Peyer's patch (tissue), 4 donors: ENCODE measurements at regions not wholly inside any gene's neighbourhood (a gene's known extent, or its start where the extent isn't known, plus 50 kb on each side); places are given as distances from the start of the nearest gene placed in this dataset.

Experiments used
- POLR2A ChIP-seq, 2 donors: fragments of 450-650 bp; IDR thresholded peaks; one replicate each; pipeline ENCODE4 v1.5.1; 2017; ENCODE audit warnings: antibody characterized with exemption in 2 of 2, mild to moderate bottlenecking in 2 of 2, moderate library complexity in 2 of 2
- TF ChIP-seq, protein P1 (sequence below), 6 experiments: fragments of 450-650 bp in 4 of 6; fragments of 200-600 bp in 2 of 6; sonication (generic) in 1 of 6; IDR thresholded peaks; one replicate each; pipeline ENCODE4 v1.5.1; 2017 to 2019; ENCODE audit warnings: antibody characterized with exemption in 6 of 6, mild to moderate bottlenecking in 3 of 6, moderate library complexity in 1 of 6

DNA sequence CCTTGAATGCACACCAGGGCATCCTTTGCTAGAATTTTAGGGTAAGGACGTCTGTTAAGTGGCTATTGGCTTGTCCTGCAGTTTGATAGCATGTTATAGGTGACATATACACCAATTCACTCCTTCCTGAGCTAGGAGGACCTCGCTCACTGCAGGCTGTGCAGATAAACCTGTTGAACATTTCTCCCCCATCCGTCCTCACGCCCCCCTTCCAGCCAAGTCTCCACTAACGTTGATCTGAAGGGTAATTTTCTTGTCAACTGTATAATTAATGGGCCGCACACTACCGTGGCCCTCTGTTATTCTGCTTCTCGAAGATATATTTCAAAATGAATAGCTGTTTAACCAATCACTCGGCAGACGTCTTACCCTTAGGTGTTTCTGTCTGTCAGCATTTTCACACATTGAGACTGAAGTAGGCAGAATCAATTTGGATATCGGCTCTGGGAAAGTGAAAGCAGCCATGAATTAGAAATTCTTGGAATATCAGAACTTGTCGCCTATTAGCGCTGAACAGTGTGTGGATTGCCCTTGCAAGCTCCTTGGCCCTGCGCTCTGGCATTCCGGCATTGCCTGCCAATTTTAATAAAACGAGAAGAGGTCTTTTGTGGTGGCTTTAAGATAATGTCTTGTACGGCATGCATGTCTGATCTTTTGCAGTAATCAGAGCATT is 905.3 kb downstream of the TYW1 start:
- TF ChIP-seq, protein P1, sequence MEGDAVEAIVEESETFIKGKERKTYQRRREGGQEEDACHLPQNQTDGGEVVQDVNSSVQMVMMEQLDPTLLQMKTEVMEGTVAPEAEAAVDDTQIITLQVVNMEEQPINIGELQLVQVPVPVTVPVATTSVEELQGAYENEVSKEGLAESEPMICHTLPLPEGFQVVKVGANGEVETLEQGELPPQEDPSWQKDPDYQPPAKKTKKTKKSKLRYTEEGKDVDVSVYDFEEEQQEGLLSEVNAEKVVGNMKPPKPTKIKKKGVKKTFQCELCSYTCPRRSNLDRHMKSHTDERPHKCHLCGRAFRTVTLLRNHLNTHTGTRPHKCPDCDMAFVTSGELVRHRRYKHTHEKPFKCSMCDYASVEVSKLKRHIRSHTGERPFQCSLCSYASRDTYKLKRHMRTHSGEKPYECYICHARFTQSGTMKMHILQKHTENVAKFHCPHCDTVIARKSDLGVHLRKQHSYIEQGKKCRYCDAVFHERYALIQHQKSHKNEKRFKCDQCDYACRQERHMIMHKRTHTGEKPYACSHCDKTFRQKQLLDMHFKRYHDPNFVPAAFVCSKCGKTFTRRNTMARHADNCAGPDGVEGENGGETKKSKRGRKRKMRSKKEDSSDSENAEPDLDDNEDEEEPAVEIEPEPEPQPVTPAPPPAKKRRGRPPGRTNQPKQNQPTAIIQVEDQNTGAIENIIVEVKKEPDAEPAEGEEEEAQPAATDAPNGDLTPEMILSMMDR (IDR thresholded peaks at IDR 0.05), result no peak
- TF ChIP-seq POLR2A (IDR thresholded peaks at IDR 0.05), result no peak
